A549 (cell line): ENCODE measurements at regions not wholly inside any gene's neighbourhood (a gene's known extent, or its start where the extent isn't known, plus 50 kb on each side); places are given as distances from the start of the nearest gene placed in this dataset.

Experiments used
- BCL3 ChIP-seq: fragments of >200 bp; sonication (Bioruptor Twin); formaldehyde crosslinking; IDR thresholded peaks from 3 replicates; pipeline ENCODE4 v1.6.1; 2016
- CHD4 ChIP-seq: fragments of 200-600 bp; sonication (generic); IDR thresholded peaks from 2 replicates; pipeline ENCODE4 v1.6.1; 2016; ENCODE audit warnings: antibody characterized with exemption, mild to moderate bottlenecking, borderline replicate concordance
- CTCF ChIP-seq: fragments of >200 bp; sonication (Bioruptor Twin); formaldehyde crosslinking; IDR thresholded peaks from 3 replicates; pipeline ENCODE4 v1.5.1; 2016
- EP300 ChIP-seq, 2 experiments: fragments of >200 bp; sonication (Bioruptor Twin); formaldehyde crosslinking; IDR thresholded peaks; 2 replicates in 1 of 2; 3 replicates in 1 of 2; pipeline ENCODE4 v1.6.1; 2016 to 2017
- MAFK ChIP-seq: fragments of 450-650 bp; IDR thresholded peaks from 2 replicates; pipeline ENCODE4 v1.6.1; 2014; ENCODE audit not compliant: partially characterized antibody
- MAX ChIP-seq: IDR thresholded peaks from 2 replicates; pipeline ENCODE4 v1.6.1; 2012

GRCh38 chrX:84710611-84711010 is 208.4 kb upstream of the HDX start:
- TF ChIP-seq EP300 (IDR thresholded peaks at IDR 0.05) = no peak
- TF ChIP-seq CTCF = no peak
- TF ChIP-seq CHD4 = no peak
- no peak for TF ChIP-seq MAX
- no peak for TF ChIP-seq MAFK
- no peak for TF ChIP-seq BCL3
